SK-N-SH treated with all-trans-retinoic acid at 6 μM for 48 hours (cell line): ENCODE measurements at regions not wholly inside any gene's neighbourhood (a gene's known extent, or its start where the extent isn't known, plus 50 kb on each side); places are given as distances from the start of the nearest gene placed in this dataset.

Source experiments
- ATAC-seq: fragments of 200-7000 bp; cut with Tn5 transposase; 3 replicates; pipeline ENCODE4 v1.9.1; 2020; ENCODE audit warnings: mild to moderate bottlenecking, moderate library complexity
- BACH2 ChIP-seq: fragments of 250-450 bp; sonication (Bioruptor Pico); IDR thresholded peaks from 2 replicates; pipeline ENCODE4 v1.9.0; 2021; ENCODE audit warnings: mild to moderate bottlenecking, borderline replicate concordance
- CSDC2 ChIP-seq: fragments of 250-450 bp; sonication (Bioruptor Pico); IDR thresholded peaks from 2 replicates; pipeline ENCODE4 v1.5.0; 2020; ENCODE audit warnings: mild to moderate bottlenecking, moderate library complexity
- CSRNP3 ChIP-seq: fragments of 250-450 bp; sonication (Bioruptor Pico); IDR thresholded peaks from 2 replicates; pipeline ENCODE4 v1.5.1; 2021; ENCODE audit warnings: mild to moderate bottlenecking, moderate library complexity
- ESRRG ChIP-seq: fragments of 250-450 bp; sonication (Bioruptor Pico); IDR thresholded peaks from 2 replicates; pipeline ENCODE4 v1.6.1; 2021; ENCODE audit warnings: mild to moderate bottlenecking
- ISL1 ChIP-seq: fragments of 250-450 bp; sonication (Bioruptor Pico); IDR thresholded peaks from 2 replicates; pipeline ENCODE4 v2.1.2; 2022; ENCODE audit warnings: mild to moderate bottlenecking, moderate library complexity
- OSR1 ChIP-seq: fragments of 250-450 bp; sonication (Bioruptor Pico); IDR thresholded peaks from 2 replicates; pipeline ENCODE4 v1.8.0; 2022; ENCODE audit warnings: moderate library complexity, mild to moderate bottlenecking, inconsistent platforms
- PATZ1 ChIP-seq: fragments of 250-450 bp; sonication (Bioruptor Pico); IDR thresholded peaks from 2 replicates; pipeline ENCODE4 v1.8.0; 2020; ENCODE audit warnings: mild to moderate bottlenecking, moderate library complexity, borderline replicate concordance
- POU6F1 ChIP-seq: fragments of 250-450 bp; sonication (Bioruptor Pico); IDR thresholded peaks from 2 replicates; pipeline ENCODE4 v1.8.0; 2021; ENCODE audit warnings: low read depth, mild to moderate bottlenecking, moderate library complexity, borderline replicate concordance
- PPARA ChIP-seq: fragments of 250-450 bp; sonication (Bioruptor Pico); IDR thresholded peaks from 2 replicates; pipeline ENCODE4 v1.5.0; 2020; ENCODE audit warnings: mild to moderate bottlenecking, borderline replicate concordance
- TCF4 ChIP-seq: fragments of 250-450 bp; sonication (Bioruptor Pico); IDR thresholded peaks from 2 replicates; pipeline ENCODE4 v1.8.0; 2021; ENCODE audit warnings: mild to moderate bottlenecking, moderate library complexity, borderline replicate concordance
- TOX ChIP-seq: fragments of 250-450 bp; sonication (Bioruptor Pico); IDR thresholded peaks from 2 replicates; pipeline ENCODE4 v1.8.0; 2021; ENCODE audit warnings: mild to moderate bottlenecking, moderate library complexity, borderline replicate concordance
- ZC3H10 ChIP-seq: fragments of 250-450 bp; sonication (Bioruptor Pico); IDR thresholded peaks from 2 replicates; pipeline ENCODE4 v1.5.1; 2021; ENCODE audit warnings: mild to moderate bottlenecking, moderate library complexity
- ZFP3 ChIP-seq: fragments of 250-450 bp; sonication (Bioruptor Pico); IDR thresholded peaks from 2 replicates; pipeline ENCODE4 v1.5.0; 2020; ENCODE audit warnings: mild to moderate bottlenecking, moderate library complexity
- ZFP30 ChIP-seq: fragments of 450-650 bp; formaldehyde crosslinking; IDR thresholded peaks from 2 replicates; pipeline ENCODE4 v1.5.0; 2022; ENCODE audit warnings: mild to moderate bottlenecking, moderate library complexity
- ZNF565 ChIP-seq: fragments of 450-650 bp; formaldehyde crosslinking; conservative IDR thresholded peaks from 2 replicates; pipeline ENCODE4 v1.5.0; 2020; ENCODE audit warnings: low read depth, mild to moderate bottlenecking, moderate library complexity
- ZNF70 ChIP-seq: fragments of 450-650 bp; formaldehyde crosslinking; IDR thresholded peaks from 2 replicates; pipeline ENCODE4 v1.5.0; 2020; ENCODE audit warnings: mild to moderate bottlenecking, moderate library complexity
- ZNF8 ChIP-seq: fragments of 450-650 bp; formaldehyde crosslinking; IDR thresholded peaks from 2 replicates; pipeline ENCODE4 v1.5.0; 2020; ENCODE audit warnings: mild to moderate bottlenecking, moderate library complexity
- TF ChIP-seq, protein P1 (sequence below): fragments of 250-450 bp; sonication (Bioruptor Pico); IDR thresholded peaks from 2 replicates; pipeline ENCODE4 v1.5.1; 2020; ENCODE audit warnings: low read depth, mild to moderate bottlenecking, moderate library complexity
- TF ChIP-seq, protein P2 (sequence below): fragments of 250-450 bp; sonication (Bioruptor Pico); IDR thresholded peaks from 2 replicates; pipeline ENCODE4 v1.5.0; 2020; ENCODE audit warnings: mild to moderate bottlenecking, moderate library complexity

DNA sequence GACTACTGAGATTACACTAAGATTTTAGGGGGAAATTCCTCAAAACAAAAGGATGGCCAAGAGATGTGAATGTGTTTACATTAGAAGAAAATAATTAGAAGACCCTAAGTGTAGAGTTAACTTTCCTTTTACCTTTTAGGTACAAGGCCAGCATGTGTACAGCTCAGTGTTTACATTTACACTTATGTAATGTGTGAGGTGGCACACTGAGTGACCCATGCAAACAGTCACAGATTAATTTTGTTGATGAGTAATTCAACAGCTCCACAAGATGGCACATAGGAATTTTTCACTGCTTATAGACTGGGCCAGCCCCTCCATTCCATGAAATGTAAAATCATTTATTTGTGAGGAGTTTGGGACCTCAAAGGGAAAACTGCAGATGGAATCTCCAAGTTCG lies 90.1 kb upstream of the SLC12A2 start:
- TF ChIP-seq, protein P1, sequence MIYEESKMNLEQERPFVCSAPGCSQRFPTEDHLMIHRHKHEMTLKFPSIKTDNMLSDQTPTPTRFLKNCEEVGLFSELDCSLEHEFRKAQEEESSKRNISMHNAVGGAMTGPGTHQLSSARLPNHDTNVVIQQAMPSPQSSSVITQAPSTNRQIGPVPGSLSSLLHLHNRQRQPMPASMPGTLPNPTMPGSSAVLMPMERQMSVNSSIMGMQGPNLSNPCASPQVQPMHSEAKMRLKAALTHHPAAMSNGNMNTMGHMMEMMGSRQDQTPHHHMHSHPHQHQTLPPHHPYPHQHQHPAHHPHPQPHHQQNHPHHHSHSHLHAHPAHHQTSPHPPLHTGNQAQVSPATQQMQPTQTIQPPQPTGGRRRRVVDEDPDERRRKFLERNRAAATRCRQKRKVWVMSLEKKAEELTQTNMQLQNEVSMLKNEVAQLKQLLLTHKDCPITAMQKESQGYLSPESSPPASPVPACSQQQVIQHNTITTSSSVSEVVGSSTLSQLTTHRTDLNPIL (CRISPR knock-in tag): no peak
- TF ChIP-seq CSRNP3 (CRISPR knock-in tag) (no peak), ZNF8 (CRISPR knock-in tag) (no peak), OSR1 (CRISPR knock-in tag) (no peak), PATZ1 (CRISPR knock-in tag) (no peak), ESRRG (no peak), ZFP30 (CRISPR knock-in tag) (no peak), ISL1 (no peak), ZC3H10 (CRISPR knock-in tag) (no peak), ZNF70 (CRISPR knock-in tag) (no peak), POU6F1 (CRISPR knock-in tag) (no peak), TCF4 (CRISPR knock-in tag) (no peak), ZNF565 (CRISPR knock-in tag) (no peak), PPARA (no peak), BACH2 (CRISPR knock-in tag) (no peak)
- TF ChIP-seq, protein P2, sequence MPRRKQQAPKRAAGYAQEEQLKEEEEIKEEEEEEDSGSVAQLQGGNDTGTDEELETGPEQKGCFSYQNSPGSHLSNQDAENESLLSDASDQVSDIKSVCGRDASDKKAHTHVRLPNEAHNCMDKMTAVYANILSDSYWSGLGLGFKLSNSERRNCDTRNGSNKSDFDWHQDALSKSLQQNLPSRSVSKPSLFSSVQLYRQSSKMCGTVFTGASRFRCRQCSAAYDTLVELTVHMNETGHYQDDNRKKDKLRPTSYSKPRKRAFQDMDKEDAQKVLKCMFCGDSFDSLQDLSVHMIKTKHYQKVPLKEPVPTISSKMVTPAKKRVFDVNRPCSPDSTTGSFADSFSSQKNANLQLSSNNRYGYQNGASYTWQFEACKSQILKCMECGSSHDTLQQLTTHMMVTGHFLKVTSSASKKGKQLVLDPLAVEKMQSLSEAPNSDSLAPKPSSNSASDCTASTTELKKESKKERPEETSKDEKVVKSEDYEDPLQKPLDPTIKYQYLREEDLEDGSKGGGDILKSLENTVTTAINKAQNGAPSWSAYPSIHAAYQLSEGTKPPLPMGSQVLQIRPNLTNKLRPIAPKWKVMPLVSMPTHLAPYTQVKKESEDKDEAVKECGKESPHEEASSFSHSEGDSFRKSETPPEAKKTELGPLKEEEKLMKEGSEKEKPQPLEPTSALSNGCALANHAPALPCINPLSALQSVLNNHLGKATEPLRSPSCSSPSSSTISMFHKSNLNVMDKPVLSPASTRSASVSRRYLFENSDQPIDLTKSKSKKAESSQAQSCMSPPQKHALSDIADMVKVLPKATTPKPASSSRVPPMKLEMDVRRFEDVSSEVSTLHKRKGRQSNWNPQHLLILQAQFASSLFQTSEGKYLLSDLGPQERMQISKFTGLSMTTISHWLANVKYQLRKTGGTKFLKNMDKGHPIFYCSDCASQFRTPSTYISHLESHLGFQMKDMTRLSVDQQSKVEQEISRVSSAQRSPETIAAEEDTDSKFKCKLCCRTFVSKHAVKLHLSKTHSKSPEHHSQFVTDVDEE (CRISPR knock-in tag): no peak
- no peak for ATAC-seq

GRCh38 chr5:127994087-127994660 lies 89.4 kb upstream of the SLC12A2 start:
- TF ChIP-seq POU6F1 (CRISPR knock-in tag) (no peak), ISL1 (no peak), ZFP3 (CRISPR knock-in tag) (no peak), CSDC2 (CRISPR knock-in tag) (no peak), ESRRG (no peak), TOX (no peak), ZNF8 (CRISPR knock-in tag) (no peak)
- TF ChIP-seq, protein P2 (CRISPR knock-in tag): no peak
- TF ChIP-seq, all 23 proteins: peak for 0
- no peak for ATAC-seq
